OCI-LY1 (cell line): ENCODE measurements at regions not wholly inside any gene's neighbourhood (a gene's known extent, or its start where the extent isn't known, plus 50 kb on each side); places are given as distances from the start of the nearest gene placed in this dataset.

ENCODE experiments used
- H2AFZ ChIP-seq: fragments of 200-600 bp; sonication (generic), shearing (Covaris generic); 2 replicates; pipeline ENCODE4 v1.6.0; 2014; ENCODE audit warnings: antibody characterized with exemption, mild to moderate bottlenecking, low read length
- H3F3A ChIP-seq: fragments of 200-600 bp; sonication (generic), shearing (Covaris generic); 2 replicates; pipeline ENCODE4 v1.6.0; 2014; ENCODE audit warnings: mild to moderate bottlenecking, antibody characterized with exemption, low read length, moderate library complexity; ENCODE audit not compliant: insufficient read depth
- H3K27ac ChIP-seq: fragments of 200-600 bp; sonication (generic); 2 replicates; pipeline ENCODE4 v1.5.1; 2014; ENCODE audit warnings: low read length, mixed run types, mild to moderate bottlenecking, low read depth; ENCODE audit not compliant: poor library complexity, severe bottlenecking
- H3K27me3 ChIP-seq: fragments of 200-600 bp; sonication (generic); 2 replicates; pipeline ENCODE4 v1.6.0; 2014; ENCODE audit warnings: antibody characterized with exemption, mild to moderate bottlenecking, low read length, moderate library complexity; ENCODE audit not compliant: insufficient read depth
- H3K36me3 ChIP-seq: fragments of 200-600 bp; sonication (generic); 2 replicates; pipeline ENCODE4 v1.6.1; 2014; ENCODE audit warnings: mild to moderate bottlenecking, antibody characterized with exemption, low read length, moderate library complexity, mixed read lengths; ENCODE audit not compliant: insufficient read depth
- H3K4me1 ChIP-seq: fragments of 200-600 bp; sonication (generic); 2 replicates; pipeline ENCODE4 v1.5.1; 2014; ENCODE audit warnings: mild to moderate bottlenecking, low read length, moderate library complexity; ENCODE audit not compliant: insufficient read depth, severe bottlenecking
- H3K4me2 ChIP-seq: fragments of 200-600 bp; sonication (generic), shearing (Covaris generic); 2 replicates; pipeline ENCODE4 v1.6.1; 2014; ENCODE audit warnings: low read length
- H3K4me3 ChIP-seq: fragments of 200-600 bp; sonication (generic); 2 replicates; pipeline ENCODE4 v1.5.1; 2014; ENCODE audit warnings: low read length, low read depth, mild to moderate bottlenecking, mixed read lengths; ENCODE audit not compliant: poor library complexity, severe bottlenecking
- H3K79me2 ChIP-seq: fragments of 200-600 bp; shearing (Covaris generic); 2 replicates; pipeline ENCODE4 v1.6.1; 2016; ENCODE audit warnings: mixed run types, low read length, mixed read lengths; ENCODE audit not compliant: insufficient read depth
- H3K9ac ChIP-seq: fragments of 200-600 bp; sonication (generic), shearing (Covaris generic); 2 replicates; pipeline ENCODE4 v1.6.1; 2014; ENCODE audit warnings: mild to moderate bottlenecking, low read length, mixed read lengths
- H3K9me2 ChIP-seq: fragments of 200-600 bp; sonication (generic), shearing (Covaris generic); 2 replicates; pipeline ENCODE4 v1.6.1; 2014; ENCODE audit warnings: low read depth, mild to moderate bottlenecking, low read length, mixed read lengths
- H3K9me3 ChIP-seq: fragments of 200-600 bp; shearing (Covaris generic); 2 replicates; pipeline ENCODE4 v1.6.1; 2014; ENCODE audit warnings: low read length, mixed read lengths
- H4K20me1 ChIP-seq: fragments of 200-600 bp; sonication (generic), shearing (Covaris generic); 2 replicates; pipeline ENCODE4 v1.6.0; 2016; ENCODE audit warnings: mild to moderate bottlenecking, low read length; ENCODE audit not compliant: insufficient read depth
- EZH2 ChIP-seq: fragments of 200-600 bp; sonication (generic), shearing (Covaris generic); IDR thresholded peaks from 2 replicates; pipeline ENCODE4 v1.8.0; 2017; ENCODE audit warnings: borderline replicate concordance, mixed run types, mild to moderate bottlenecking, antibody characterized with exemption, low read length, moderate library complexity, mixed read lengths
- TF ChIP-seq, protein P1 (sequence below): fragments of 200-600 bp; sonication (generic), shearing (Covaris generic); IDR thresholded peaks from 2 replicates; pipeline ENCODE4 v1.5.1; 2017; ENCODE audit warnings: mild to moderate bottlenecking, antibody characterized with exemption, low read length, moderate library complexity, mixed read lengths

DNA sequence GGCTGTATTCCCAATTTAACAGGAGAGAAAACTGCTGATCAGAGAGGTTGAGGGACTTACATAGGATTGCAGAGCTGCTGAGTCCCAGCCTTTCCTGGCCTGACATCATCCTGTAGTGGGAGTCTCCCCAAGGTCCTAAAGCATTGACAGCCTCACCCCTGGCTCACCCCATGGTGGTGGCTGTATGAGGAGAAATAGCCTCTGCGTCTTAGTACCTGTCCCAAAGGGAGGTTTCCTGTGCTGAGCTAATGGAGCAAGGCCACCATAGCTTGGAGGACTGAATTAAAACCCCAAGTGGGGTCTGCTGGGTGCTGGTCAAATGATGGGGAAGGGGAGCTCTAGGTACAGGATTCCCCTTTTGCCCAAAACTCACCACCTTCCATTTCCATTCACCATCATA is 525.1 kb downstream of the CDH26 start:
- no peak for TF ChIP-seq EZH2
- TF ChIP-seq, protein P1, sequence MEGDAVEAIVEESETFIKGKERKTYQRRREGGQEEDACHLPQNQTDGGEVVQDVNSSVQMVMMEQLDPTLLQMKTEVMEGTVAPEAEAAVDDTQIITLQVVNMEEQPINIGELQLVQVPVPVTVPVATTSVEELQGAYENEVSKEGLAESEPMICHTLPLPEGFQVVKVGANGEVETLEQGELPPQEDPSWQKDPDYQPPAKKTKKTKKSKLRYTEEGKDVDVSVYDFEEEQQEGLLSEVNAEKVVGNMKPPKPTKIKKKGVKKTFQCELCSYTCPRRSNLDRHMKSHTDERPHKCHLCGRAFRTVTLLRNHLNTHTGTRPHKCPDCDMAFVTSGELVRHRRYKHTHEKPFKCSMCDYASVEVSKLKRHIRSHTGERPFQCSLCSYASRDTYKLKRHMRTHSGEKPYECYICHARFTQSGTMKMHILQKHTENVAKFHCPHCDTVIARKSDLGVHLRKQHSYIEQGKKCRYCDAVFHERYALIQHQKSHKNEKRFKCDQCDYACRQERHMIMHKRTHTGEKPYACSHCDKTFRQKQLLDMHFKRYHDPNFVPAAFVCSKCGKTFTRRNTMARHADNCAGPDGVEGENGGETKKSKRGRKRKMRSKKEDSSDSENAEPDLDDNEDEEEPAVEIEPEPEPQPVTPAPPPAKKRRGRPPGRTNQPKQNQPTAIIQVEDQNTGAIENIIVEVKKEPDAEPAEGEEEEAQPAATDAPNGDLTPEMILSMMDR, result no peak
- Histone ChIP-seq H3K9me2 (no peaks in the 10 kb centered on the region), H3K36me3 (no peaks in the 10 kb centered on the region), H3K27ac (no peak overlapping the region), H3K4me2 (no peak overlapping the region), H2AFZ (no peak overlapping the region), H3F3A (no peaks in the 10 kb centered on the region), H3K27me3 (no peaks in the 10 kb centered on the region), H3K4me1 (no peaks in the 10 kb centered on the region), H4K20me1 (no peaks in the 10 kb centered on the region), H3K79me2 (no peaks in the 10 kb centered on the region), H3K9ac (no peak overlapping the region), H3K4me3 (no peak overlapping the region), H3K9me3 (no peaks in the 10 kb centered on the region)

DNA sequence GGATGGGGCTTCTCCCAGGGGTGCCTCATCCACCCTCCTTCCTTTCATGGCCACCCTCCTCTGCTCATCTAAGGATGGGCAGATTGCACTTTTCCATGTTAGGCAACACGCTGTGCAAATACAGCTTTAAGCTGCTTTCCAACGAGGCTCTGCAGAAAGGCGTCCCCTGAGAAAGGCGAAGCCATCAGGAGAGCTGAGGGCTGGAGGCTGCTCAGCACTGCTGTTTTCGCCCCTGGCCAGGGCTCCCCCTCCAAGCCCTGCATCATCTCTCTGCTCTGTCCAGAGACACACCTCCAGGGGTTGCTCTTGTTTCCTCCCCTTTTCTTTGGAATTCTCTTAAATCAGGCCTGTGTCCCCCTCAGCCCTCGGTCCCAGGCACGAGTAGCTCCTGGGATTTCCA is 526.1 kb downstream of the CDH26 start:
- Histone ChIP-seq H2AFZ (no peak overlapping the region), H3K9ac (no peak overlapping the region), H3K79me2 (no peaks in the 10 kb centered on the region), H3K27me3 (no peaks in the 10 kb centered on the region), H3F3A (no peaks in the 10 kb centered on the region), H3K9me3 (no peaks in the 10 kb centered on the region), H3K4me1 (no peaks in the 10 kb centered on the region), H3K36me3 (no peaks in the 10 kb centered on the region), H4K20me1 (no peaks in the 10 kb centered on the region), H3K9me2 (no peaks in the 10 kb centered on the region), H3K27ac (no peak overlapping the region), H3K4me3 (no peak overlapping the region), H3K4me2 (no peak overlapping the region)
- TF ChIP-seq EZH2, result no peak
- TF ChIP-seq, protein P1, result no peak

- Histone ChIP-seq H3K9me3 (no peaks in the 10 kb centered on the region), H3K27ac (no peak overlapping the region), H2AFZ (no peak overlapping the region), H4K20me1 (no peaks in the 10 kb centered on the region), H3K27me3 (no peaks in the 10 kb centered on the region), H3K4me2 (no peak overlapping the region), H3K4me1 (no peaks in the 10 kb centered on the region), H3K4me3 (no peak overlapping the region), H3K9me2 (no peaks in the 10 kb centered on the region), H3K79me2 (no peaks in the 10 kb centered on the region), H3K9ac (no peak overlapping the region), H3F3A (no peaks in the 10 kb centered on the region), H3K36me3 (no peaks in the 10 kb centered on the region)
- TF ChIP-seq EZH2, result no peak
- TF ChIP-seq, protein P1, result no peak
These were observed 527.0 kb downstream of the CDH26 start for GRCh38 chr20:60485012-60485760.
